MM.1S (cell line): ENCODE measurements at regions not wholly inside any gene's neighbourhood (a gene's known extent, or its start where the extent isn't known, plus 50 kb on each side); places are given as distances from the start of the nearest gene placed in this dataset.

Experiments used
- DNase-seq: peaks from one replicate; pipeline ENCODE4 v3.0.0-alpha.2; 2015
- H2AFZ ChIP-seq: fragments of 300-600 bp; sonication (generic); 2 replicates; pipeline ENCODE4 v1.6.0; 2016; ENCODE audit warnings: antibody characterized with exemption, low read length
- H3F3A ChIP-seq: fragments of 300-600 bp; sonication (generic); 2 replicates; pipeline ENCODE4 v1.6.1; 2016; ENCODE audit warnings: mild to moderate bottlenecking, antibody characterized with exemption, low read length, moderate library complexity, mixed read lengths; ENCODE audit not compliant: insufficient read depth
- H3K27ac ChIP-seq: fragments of 300-600 bp; sonication (generic); 2 replicates; pipeline ENCODE4 v1.5.1; 2016; ENCODE audit warnings: mild to moderate bottlenecking, low read length
- H3K27me3 ChIP-seq: fragments of 300-600 bp; sonication (generic); replicated peaks from 2 replicates; pipeline ENCODE4 v1.6.0; 2016; ENCODE audit warnings: low read length; ENCODE audit not compliant: insufficient read depth
- H3K36me3 ChIP-seq: fragments of 300-600 bp; sonication (generic); replicated peaks from 2 replicates; pipeline ENCODE4 v1.6.1; 2016; ENCODE audit warnings: mild to moderate bottlenecking, low read length, mixed read lengths; ENCODE audit not compliant: insufficient read depth
- H3K4me1 ChIP-seq: fragments of 300-600 bp; sonication (generic); 2 replicates; pipeline ENCODE4 v1.6.1; 2016; ENCODE audit warnings: low read length, mixed read lengths
- H3K4me2 ChIP-seq: fragments of 300-600 bp; sonication (generic); 2 replicates; pipeline ENCODE4 v1.6.0; 2016; ENCODE audit warnings: low read depth, low read length
- H3K4me3 ChIP-seq: fragments of 300-600 bp; sonication (generic); 2 replicates; pipeline ENCODE4 v1.5.1; 2016; ENCODE audit warnings: low read length, mixed read lengths
- H3K79me2 ChIP-seq: fragments of 300-600 bp; sonication (generic); 2 replicates; pipeline ENCODE4 v1.6.1; 2016; ENCODE audit warnings: mixed run types, low read length, mixed read lengths
- H3K9ac ChIP-seq: fragments of 300-600 bp; sonication (generic); 2 replicates; pipeline ENCODE4 v1.6.1; 2016; ENCODE audit warnings: low read length, mixed read lengths
- H3K9me2 ChIP-seq: fragments of 300-600 bp; sonication (generic); replicated peaks from 2 replicates; pipeline ENCODE4 v1.6.1; 2016; ENCODE audit warnings: mild to moderate bottlenecking, low read length, mixed read lengths; ENCODE audit not compliant: insufficient read depth
- H3K9me3 ChIP-seq: fragments of 300-600 bp; sonication (generic); replicated peaks from 2 replicates; pipeline ENCODE4 v1.6.1; 2016; ENCODE audit warnings: mild to moderate bottlenecking, low read length, mixed read lengths; ENCODE audit not compliant: insufficient read depth
- H4K20me1 ChIP-seq: fragments of 300-600 bp; sonication (generic); 2 replicates; pipeline ENCODE4 v1.6.1; 2016; ENCODE audit warnings: mild to moderate bottlenecking, low read length, moderate library complexity, mixed read lengths; ENCODE audit not compliant: insufficient read depth
- CTCF ChIP-seq: fragments of 300-600 bp; sonication (generic); IDR thresholded peaks from 2 replicates; pipeline ENCODE4 v1.5.1; 2016; ENCODE audit warnings: antibody characterized with exemption, low read length, mixed read lengths
- EZH2 ChIP-seq: fragments of 300-600 bp; sonication (generic); optimal IDR thresholded peaks from 2 replicates; pipeline ENCODE3; 2017; ENCODE audit warnings: low read depth, mild to moderate bottlenecking, antibody characterized with exemption, low read length, mixed read lengths
- EZH2phosphoT487 ChIP-seq: fragments of 300-600 bp; sonication (generic); IDR thresholded peaks from 2 replicates; pipeline ENCODE4 v1.6.1; 2018; ENCODE audit warnings: antibody characterized with exemption, low read length

- no peaks in the 10 kb centered on the region for H3F3A ChIP-seq
- H3K9me2 ChIP-seq = no peaks in the 10 kb centered on the region
- no peaks in the 10 kb centered on the region for H3K4me1 ChIP-seq
- H2AFZ ChIP-seq = no peak overlapping the region
- no peaks in the 10 kb centered on the region for H3K36me3 ChIP-seq
- TF ChIP-seq EZH2 (no peak), CTCF (no peak), EZH2phosphoT487 (no peak)
- no peaks in the 10 kb centered on the region for H4K20me1 ChIP-seq
- no peaks in the 10 kb centered on the region for H3K9me3 ChIP-seq
- no peak overlapping the region for H3K4me3 ChIP-seq
- H3K79me2 ChIP-seq = no peaks in the 10 kb centered on the region
- no peak for DNase-seq
- H3K4me2 ChIP-seq = no peak overlapping the region
- H3K27me3 ChIP-seq = no peaks in the 10 kb centered on the region
- H3K27ac ChIP-seq = no peak overlapping the region
- no peak overlapping the region for H3K9ac ChIP-seq
Observed at GRCh38 chr5:145283141-145283810, 551.9 kb downstream of the PRELID2 start.

- H3F3A ChIP-seq = no peaks in the 10 kb centered on the region
- no peaks in the 10 kb centered on the region for H4K20me1 ChIP-seq
- DNase-seq = no peak
- H3K36me3 ChIP-seq = no peaks in the 10 kb centered on the region
- H2AFZ ChIP-seq = no peak overlapping the region
- H3K79me2 ChIP-seq = no peaks in the 10 kb centered on the region
- H3K4me1 ChIP-seq = no peaks in the 10 kb centered on the region
- no peaks in the 10 kb centered on the region for H3K27me3 ChIP-seq
- no peak overlapping the region for H3K4me2 ChIP-seq
- no peak overlapping the region for H3K4me3 ChIP-seq
- no peaks in the 10 kb centered on the region for H3K9me3 ChIP-seq
- H3K27ac ChIP-seq = no peak overlapping the region
- no peaks in the 10 kb centered on the region for H3K9me2 ChIP-seq
- no peak overlapping the region for H3K9ac ChIP-seq
- no peak for TF ChIP-seq EZH2
Observed at GRCh38 chr5:145280806-145281205, 554.3 kb downstream of the PRELID2 start.

GRCh38 chr5:145280214-145280613, 554.9 kb downstream of the PRELID2 start:
- Histone ChIP-seq H3K4me3 (no peak overlapping the region), H3K79me2 (no peaks in the 10 kb centered on the region), H3K27ac (no peak overlapping the region), H2AFZ (no peak overlapping the region), H3F3A (no peaks in the 10 kb centered on the region), H3K4me1 (no peaks in the 10 kb centered on the region), H3K9me3 (no peaks in the 10 kb centered on the region), H3K9ac (no peak overlapping the region), H3K36me3 (no peaks in the 10 kb centered on the region), H4K20me1 (no peaks in the 10 kb centered on the region), H3K4me2 (no peak overlapping the region), H3K27me3 (no peaks in the 10 kb centered on the region), H3K9me2 (no peaks in the 10 kb centered on the region)
- no peak for DNase-seq
- no peak for TF ChIP-seq EZH2

GRCh38 chr5:145260670-145261069, 574.5 kb downstream of the PRELID2 start:
- Histone ChIP-seq H3K27me3 (no peaks in the 10 kb centered on the region), H3K9me3 (no peaks in the 10 kb centered on the region), H3F3A (no peaks in the 10 kb centered on the region), H4K20me1 (no peaks in the 10 kb centered on the region), H2AFZ (no peak overlapping the region), H3K9ac (no peak overlapping the region), H3K9me2 (no peaks in the 10 kb centered on the region), H3K4me3 (no peak overlapping the region), H3K4me1 (no peaks in the 10 kb centered on the region), H3K79me2 (no peaks in the 10 kb centered on the region), H3K27ac (no peak overlapping the region), H3K36me3 (no peaks in the 10 kb centered on the region), H3K4me2 (no peak overlapping the region)
- no peak for DNase-seq
- no peak for TF ChIP-seq CTCF
- TF ChIP-seq EZH2 = no peak
- TF ChIP-seq EZH2phosphoT487 = no peak
